Esophagus muscularis mucosa (tissue), 3 donors: ENCODE measurements at regions not wholly inside any gene's neighbourhood (a gene's known extent, or its start where the extent isn't known, plus 50 kb on each side); places are given as distances from the start of the nearest gene placed in this dataset.

Experiments used
- CTCF ChIP-seq, 3 experiments: fragments of 200-600 bp in 2 of 3; fragments of 450-650 bp in 1 of 3; sonication (generic) in 2 of 3; IDR thresholded peaks; one replicate each; pipeline ENCODE4 v1.5.1; 2017 to 2019; ENCODE audit warnings: antibody characterized with exemption in 3 of 3, mild to moderate bottlenecking in 2 of 3, moderate library complexity in 1 of 3
- POLR2A ChIP-seq: fragments of 450-650 bp; IDR thresholded peaks from one replicate; pipeline ENCODE4 v1.6.1; 2017; ENCODE audit warnings: antibody characterized with exemption, moderate library complexity, mild to moderate bottlenecking, low read depth
- POLR2AphosphoS5 ChIP-seq, 2 donors: sonication (generic); formaldehyde crosslinking; IDR thresholded peaks; one replicate each; pipeline ENCODE4 v1.6.1; 2017; ENCODE audit warnings: antibody characterized with exemption in 2 of 2

- TF ChIP-seq CTCF (IDR thresholded peaks at IDR 0.05) (no peak), POLR2A (no peak), POLR2AphosphoS5 (IDR thresholded peaks at IDR 0.05) (no peak)
These were observed 126.9 kb downstream of the MFAP3L start for GRCh38 chr4:169899295-169899694.
